ENCODE measurements at regions not wholly inside any gene's neighbourhood (a gene's known extent, or its start where the extent isn't known, plus 50 kb on each side); places are given as distances from the start of the nearest gene placed in this dataset.

DNA sequence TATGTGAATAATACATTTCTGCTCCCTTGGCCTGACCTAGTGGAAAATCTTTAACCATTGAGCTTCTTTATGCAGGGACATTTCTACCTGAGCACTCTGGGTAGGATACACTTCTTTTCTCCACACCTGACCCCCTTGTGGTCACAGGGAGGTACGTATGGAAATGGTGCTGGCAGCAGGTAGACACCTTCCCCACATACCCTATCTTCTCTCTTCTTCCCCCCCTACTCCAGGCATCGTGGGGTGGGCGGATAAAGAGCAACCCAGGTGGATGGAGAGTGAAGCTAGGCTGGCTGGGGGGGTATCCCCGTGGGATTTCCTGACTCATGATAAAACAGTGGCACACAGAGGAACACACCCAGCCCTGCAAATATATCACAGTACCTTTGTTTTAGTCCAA is 312.1 kb downstream of the ARRDC4 start:
- no peak overlapping the region for H3K27ac ChIP-seq (ENCODE audit: low read depth, low read length)
- no peaks in the 10 kb centered on the region for H3K36me3 ChIP-seq (ENCODE audit: control insufficient read depth, insufficient read depth, low read length)
- H3K27me3 ChIP-seq (ENCODE audit: control insufficient read depth, insufficient read depth, low read length): no peaks in the 10 kb centered on the region

DNA sequence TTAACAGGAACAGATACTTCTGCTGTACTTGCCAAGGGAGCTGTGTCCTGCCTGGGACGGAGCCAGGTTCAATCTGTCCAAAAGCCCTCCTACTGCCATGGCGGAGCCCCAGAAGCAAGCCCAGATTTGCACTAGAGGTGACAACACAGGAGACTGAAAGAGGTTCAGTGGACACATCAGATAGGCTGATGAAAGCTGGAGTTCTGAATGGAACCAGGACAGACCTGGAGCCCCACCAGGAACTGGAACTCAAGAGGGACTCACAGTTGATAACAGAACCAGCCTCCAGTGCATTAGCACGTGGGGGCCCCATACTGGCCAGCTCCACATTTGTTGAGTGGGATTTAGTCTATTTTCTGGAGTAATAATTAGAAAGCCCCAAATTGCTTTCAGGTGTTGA is 315.5 kb downstream of the ARRDC4 start:
- Histone ChIP-seq H3K36me3 (ENCODE audit: control insufficient read depth, insufficient read depth, low read length) (no peaks in the 10 kb centered on the region), H3K4me3 (ENCODE audit: low read length) (no peak overlapping the region), H3K9ac (ENCODE audit: low read length) (no peak overlapping the region), H3K27ac (ENCODE audit: low read depth, low read length) (no peak overlapping the region), H3K27me3 (ENCODE audit: control insufficient read depth, insufficient read depth, low read length) (no peaks in the 10 kb centered on the region), H3K4me1 (ENCODE audit: control insufficient read depth, insufficient read depth, low read length) (no peaks in the 10 kb centered on the region)

More for the DNA sequence above, 312.1 kb downstream of the ARRDC4 start:
- Histone ChIP-seq H3K4me1 (ENCODE audit: control insufficient read depth, insufficient read depth, low read length) (no peaks in the 10 kb centered on the region), H3K9ac (ENCODE audit: low read length) (no peak overlapping the region), H3K4me3 (ENCODE audit: low read length) (no peak overlapping the region)

DNA sequence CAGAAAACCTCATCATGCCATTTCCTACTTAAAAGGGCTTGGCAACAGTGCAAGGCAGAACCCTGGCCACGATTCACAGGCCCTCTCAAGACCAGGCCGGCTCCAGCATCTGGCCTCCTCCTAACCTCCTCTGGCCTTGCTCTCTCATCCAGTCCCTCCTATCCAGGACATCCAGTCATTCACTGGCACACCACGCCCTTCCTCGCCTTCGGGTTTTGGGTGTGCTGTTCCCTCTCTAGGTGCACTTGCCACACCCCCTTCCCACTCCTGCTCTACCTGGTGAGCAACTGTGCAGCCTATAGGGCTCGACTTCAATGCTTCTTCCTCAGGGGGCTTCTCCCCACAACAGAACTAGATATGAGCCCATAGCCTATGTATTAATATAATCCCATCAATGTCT is 317.1 kb downstream of the ARRDC4 start:
- no peak overlapping the region for H3K4me3 ChIP-seq (ENCODE audit: low read length)
- no peaks in the 10 kb centered on the region for H3K4me1 ChIP-seq (ENCODE audit: control insufficient read depth, insufficient read depth, low read length)
- H3K27ac ChIP-seq (ENCODE audit: low read depth, low read length): no peak overlapping the region
- no peaks in the 10 kb centered on the region for H3K36me3 ChIP-seq (ENCODE audit: control insufficient read depth, insufficient read depth, low read length)
- no peak overlapping the region for H3K9ac ChIP-seq (ENCODE audit: low read length)
- no peaks in the 10 kb centered on the region for H3K27me3 ChIP-seq (ENCODE audit: control insufficient read depth, insufficient read depth, low read length)

DNA sequence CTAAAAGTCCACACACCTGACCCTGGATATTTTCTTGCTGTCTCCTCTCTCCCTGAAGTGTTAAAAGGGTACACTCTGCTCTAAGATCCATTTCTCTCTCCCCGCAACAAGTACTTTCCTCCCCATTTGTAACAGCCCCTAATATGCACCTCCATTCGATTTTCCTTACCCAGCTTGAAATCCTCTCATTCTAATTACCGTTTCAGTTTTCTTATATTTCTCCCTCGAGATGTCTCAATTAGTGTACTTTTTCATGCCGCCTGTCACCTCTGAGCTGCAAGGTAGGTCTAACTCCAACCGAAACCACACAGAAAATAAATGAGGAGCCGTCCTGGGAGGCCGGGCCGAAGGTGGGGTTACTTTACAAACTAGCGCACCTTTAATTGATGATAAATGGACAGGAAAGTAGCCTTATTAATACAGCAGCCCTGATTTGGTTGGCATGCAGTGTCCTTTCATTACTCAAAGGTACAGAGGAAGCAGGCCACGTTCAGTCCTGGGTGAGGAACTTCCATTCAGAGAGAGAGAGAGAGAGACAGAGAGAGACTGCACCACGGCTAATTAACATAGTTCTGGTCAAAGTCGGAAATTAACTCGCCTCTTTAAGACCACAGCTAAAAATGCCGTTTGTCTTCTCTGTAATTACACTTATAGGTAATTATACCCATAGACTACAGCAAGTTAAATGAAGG is 319.9 kb downstream of the ARRDC4 start:
- no peak overlapping the region for H3K9ac ChIP-seq (ENCODE audit: low read length)
- no peak overlapping the region for H3K4me3 ChIP-seq (ENCODE audit: low read length)
- no peaks in the 10 kb centered on the region for H3K27me3 ChIP-seq (ENCODE audit: control insufficient read depth, insufficient read depth, low read length)
- no peak overlapping the region for H3K27ac ChIP-seq (ENCODE audit: low read depth, low read length)
- H3K36me3 ChIP-seq (ENCODE audit: control insufficient read depth, insufficient read depth, low read length): no peaks in the 10 kb centered on the region
- H3K4me1 ChIP-seq (ENCODE audit: control insufficient read depth, insufficient read depth, low read length): no peaks in the 10 kb centered on the region

DNA sequence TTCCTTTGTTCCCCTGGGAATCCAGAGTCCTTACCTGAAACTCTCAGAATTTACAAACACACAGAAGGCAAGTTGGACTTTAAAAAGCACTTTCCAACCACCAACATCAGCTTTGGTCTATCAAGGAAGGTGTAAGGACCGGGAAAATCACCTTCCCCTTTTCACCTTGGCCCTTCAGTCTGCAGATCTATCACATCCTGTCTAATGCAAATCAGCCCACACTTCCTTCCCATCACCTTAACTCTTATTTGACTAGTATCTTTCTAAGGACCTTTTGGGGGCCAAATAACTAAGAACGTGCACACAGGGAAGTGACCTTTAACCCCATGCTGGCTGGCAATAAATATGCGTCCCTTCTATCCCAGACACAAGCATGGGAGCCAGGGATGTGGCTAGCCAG is 320.6 kb downstream of the ARRDC4 start:
- Histone ChIP-seq H3K36me3 (ENCODE audit: control insufficient read depth, insufficient read depth, low read length) (no peaks in the 10 kb centered on the region), H3K9ac (ENCODE audit: low read length) (no peak overlapping the region), H3K4me3 (ENCODE audit: low read length) (no peak overlapping the region)

DNA sequence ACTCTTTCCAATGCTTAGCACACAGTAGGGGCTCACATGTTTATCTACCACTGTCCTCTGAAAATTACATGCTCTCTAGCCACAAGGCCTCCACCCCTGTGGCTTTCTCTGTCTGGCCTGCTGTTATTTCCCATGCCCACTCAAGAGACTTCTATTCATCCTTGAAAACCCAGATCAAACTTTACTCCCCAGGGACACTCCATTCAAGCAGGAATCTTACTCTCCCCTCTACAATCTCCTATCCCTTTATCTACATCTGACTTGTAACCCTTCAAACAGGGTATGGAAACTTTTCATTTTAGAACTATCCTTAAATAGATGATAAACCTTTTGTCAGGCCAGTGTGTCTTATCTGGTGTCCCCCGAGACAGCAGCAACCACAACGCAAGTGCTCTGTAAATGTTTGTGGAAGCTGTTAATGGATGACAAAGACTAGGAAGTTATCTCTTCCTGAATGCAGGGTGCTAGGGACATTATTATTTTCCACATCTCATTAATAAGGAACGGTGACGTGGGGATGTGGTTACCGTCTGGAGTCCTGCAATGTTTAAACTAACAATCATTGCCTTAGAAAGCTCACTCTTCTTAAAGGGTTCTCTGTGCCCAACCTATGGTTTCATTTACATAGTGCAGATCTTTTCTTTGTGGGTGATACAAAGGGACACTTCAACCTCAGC is 322.3 kb downstream of the ARRDC4 start:
- H3K27me3 ChIP-seq (ENCODE audit: control insufficient read depth, insufficient read depth, low read length): no peaks in the 10 kb centered on the region
- no peak overlapping the region for H3K27ac ChIP-seq (ENCODE audit: low read depth, low read length)
- H3K9ac ChIP-seq (ENCODE audit: low read length): no peak overlapping the region
- H3K36me3 ChIP-seq (ENCODE audit: control insufficient read depth, insufficient read depth, low read length): no peaks in the 10 kb centered on the region
- no peak overlapping the region for H3K4me3 ChIP-seq (ENCODE audit: low read length)
- H3K4me1 ChIP-seq (ENCODE audit: control insufficient read depth, insufficient read depth, low read length): no peaks in the 10 kb centered on the region

More for the DNA sequence above, 320.6 kb downstream of the ARRDC4 start:
- Histone ChIP-seq H3K27me3 (ENCODE audit: control insufficient read depth, insufficient read depth, low read length) (no peaks in the 10 kb centered on the region), H3K27ac (ENCODE audit: low read depth, low read length) (no peak overlapping the region), H3K4me1 (ENCODE audit: control insufficient read depth, insufficient read depth, low read length) (no peaks in the 10 kb centered on the region)

DNA sequence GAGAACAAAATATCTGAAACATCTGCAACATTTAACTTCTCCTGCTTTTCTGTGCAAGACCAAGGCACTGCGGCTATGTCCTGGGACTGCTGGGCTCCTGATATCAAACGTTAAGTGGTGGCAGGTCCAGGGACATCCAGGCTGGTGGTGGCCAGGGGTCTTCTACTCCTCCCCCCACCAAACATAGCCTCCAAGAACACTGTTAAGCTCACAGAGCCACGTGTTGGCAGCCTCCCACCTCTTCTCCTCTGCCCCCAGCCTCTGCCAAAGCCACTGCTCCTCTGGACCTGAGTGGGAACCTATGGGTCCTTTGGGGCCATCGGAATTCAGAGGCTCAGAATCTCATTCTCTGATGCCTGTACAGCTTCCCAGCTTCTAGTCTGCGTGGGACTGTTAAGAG is 325.7 kb downstream of the ARRDC4 start:
- H3K27me3 ChIP-seq (ENCODE audit: control insufficient read depth, insufficient read depth, low read length): peaks cover 3% of the 10 kb centered on the region
- no peak overlapping the region for H3K4me3 ChIP-seq (ENCODE audit: low read length)
- no peak overlapping the region for H3K9ac ChIP-seq (ENCODE audit: low read length)
- H3K4me1 ChIP-seq (ENCODE audit: control insufficient read depth, insufficient read depth, low read length): no peaks in the 10 kb centered on the region
- H3K36me3 ChIP-seq (ENCODE audit: control insufficient read depth, insufficient read depth, low read length): no peaks in the 10 kb centered on the region
- H3K27ac ChIP-seq (ENCODE audit: low read depth, low read length): no peak overlapping the region

DNA sequence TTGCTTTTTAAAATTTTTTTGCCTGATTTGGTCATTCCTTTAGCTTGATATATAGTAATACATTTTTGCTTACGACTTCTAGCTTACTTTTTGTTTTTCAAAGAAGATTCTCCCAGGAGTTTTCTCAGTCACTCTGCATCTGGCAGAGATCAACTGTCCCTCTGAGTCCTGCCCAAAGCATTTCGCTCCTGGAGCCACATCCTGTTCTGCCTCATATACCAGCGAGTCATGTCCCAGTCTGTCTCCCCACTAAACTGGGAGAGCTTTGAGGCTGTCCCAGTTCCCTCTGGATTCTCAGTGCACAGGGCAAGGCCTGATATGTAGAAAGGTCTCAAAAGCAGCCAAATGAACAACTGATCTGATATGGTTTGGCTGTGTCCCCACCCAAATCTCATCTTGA is 326.3 kb downstream of the ARRDC4 start:
- peaks cover 3% of the 10 kb centered on the region for H3K27me3 ChIP-seq (ENCODE audit: control insufficient read depth, insufficient read depth, low read length)
- H3K9ac ChIP-seq (ENCODE audit: low read length): no peak overlapping the region

DNA sequence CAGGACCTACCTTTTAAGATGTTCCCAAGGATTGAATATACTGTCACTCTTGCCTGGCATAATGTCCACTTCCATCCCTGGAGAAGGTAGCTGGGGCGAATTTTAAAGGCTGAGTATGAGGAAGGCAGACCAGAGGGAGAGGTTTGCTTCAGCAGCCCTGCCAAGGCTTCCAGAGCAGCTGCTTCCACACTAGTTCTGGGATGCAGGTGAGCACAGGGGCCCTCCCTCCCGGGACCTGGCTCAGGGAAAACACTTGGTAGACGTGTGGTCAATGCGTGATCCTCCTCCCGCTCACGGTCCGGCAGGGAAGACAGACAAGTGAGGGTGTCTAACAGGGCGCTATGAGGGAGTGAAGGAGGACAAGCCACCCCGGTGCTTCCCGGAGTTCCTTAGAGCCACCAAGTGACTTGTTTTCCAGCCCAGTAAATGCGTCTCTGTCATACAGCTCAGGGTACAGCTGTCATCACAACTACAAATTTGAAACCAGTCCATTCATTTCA is 327.6 kb downstream of the ARRDC4 start:
- H3K4me3 ChIP-seq (ENCODE audit: low read length): no peak overlapping the region
- no peak overlapping the region for H3K27ac ChIP-seq (ENCODE audit: low read depth, low read length)
- no peaks in the 10 kb centered on the region for H3K36me3 ChIP-seq (ENCODE audit: control insufficient read depth, insufficient read depth, low read length)
- H3K4me1 ChIP-seq (ENCODE audit: control insufficient read depth, insufficient read depth, low read length): no peaks in the 10 kb centered on the region
- no peak overlapping the region for H3K9ac ChIP-seq (ENCODE audit: low read length)
- peaks cover 3% of the 10 kb centered on the region for H3K27me3 ChIP-seq (ENCODE audit: control insufficient read depth, insufficient read depth, low read length)

More for the DNA sequence above, 326.3 kb downstream of the ARRDC4 start:
- Histone ChIP-seq H3K27ac (ENCODE audit: low read depth, low read length) (no peak overlapping the region), H3K4me1 (ENCODE audit: control insufficient read depth, insufficient read depth, low read length) (no peaks in the 10 kb centered on the region), H3K4me3 (ENCODE audit: low read length) (no peak overlapping the region), H3K36me3 (ENCODE audit: control insufficient read depth, insufficient read depth, low read length) (no peaks in the 10 kb centered on the region)

DNA sequence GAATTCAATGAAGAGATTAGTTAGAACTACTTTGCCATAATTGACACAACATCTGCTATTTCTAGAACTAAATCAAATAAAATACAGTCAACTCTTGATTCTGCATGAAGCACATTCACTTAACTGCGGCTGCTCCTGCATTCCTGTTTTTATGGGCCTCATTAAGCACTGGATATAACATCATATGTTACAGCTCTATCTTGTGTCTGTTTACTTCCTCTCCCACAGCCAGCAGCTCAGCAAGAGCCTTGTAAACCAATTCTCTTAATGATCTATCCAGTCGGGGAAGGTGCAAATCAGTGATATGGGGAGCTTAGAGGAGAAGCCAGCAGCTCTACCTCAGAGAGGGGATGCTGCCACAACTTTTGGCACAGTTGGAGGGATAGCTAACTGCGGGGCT is 329.2 kb downstream of the ARRDC4 start:
- Histone ChIP-seq H3K4me1 (ENCODE audit: control insufficient read depth, insufficient read depth, low read length) (no peaks in the 10 kb centered on the region), H3K27ac (ENCODE audit: low read depth, low read length) (no peak overlapping the region), H3K9ac (ENCODE audit: low read length) (no peak overlapping the region), H3K4me3 (ENCODE audit: low read length) (no peak overlapping the region), H3K36me3 (ENCODE audit: control insufficient read depth, insufficient read depth, low read length) (no peaks in the 10 kb centered on the region), H3K27me3 (ENCODE audit: control insufficient read depth, insufficient read depth, low read length) (peaks cover 3% of the 10 kb centered on the region)

DNA sequence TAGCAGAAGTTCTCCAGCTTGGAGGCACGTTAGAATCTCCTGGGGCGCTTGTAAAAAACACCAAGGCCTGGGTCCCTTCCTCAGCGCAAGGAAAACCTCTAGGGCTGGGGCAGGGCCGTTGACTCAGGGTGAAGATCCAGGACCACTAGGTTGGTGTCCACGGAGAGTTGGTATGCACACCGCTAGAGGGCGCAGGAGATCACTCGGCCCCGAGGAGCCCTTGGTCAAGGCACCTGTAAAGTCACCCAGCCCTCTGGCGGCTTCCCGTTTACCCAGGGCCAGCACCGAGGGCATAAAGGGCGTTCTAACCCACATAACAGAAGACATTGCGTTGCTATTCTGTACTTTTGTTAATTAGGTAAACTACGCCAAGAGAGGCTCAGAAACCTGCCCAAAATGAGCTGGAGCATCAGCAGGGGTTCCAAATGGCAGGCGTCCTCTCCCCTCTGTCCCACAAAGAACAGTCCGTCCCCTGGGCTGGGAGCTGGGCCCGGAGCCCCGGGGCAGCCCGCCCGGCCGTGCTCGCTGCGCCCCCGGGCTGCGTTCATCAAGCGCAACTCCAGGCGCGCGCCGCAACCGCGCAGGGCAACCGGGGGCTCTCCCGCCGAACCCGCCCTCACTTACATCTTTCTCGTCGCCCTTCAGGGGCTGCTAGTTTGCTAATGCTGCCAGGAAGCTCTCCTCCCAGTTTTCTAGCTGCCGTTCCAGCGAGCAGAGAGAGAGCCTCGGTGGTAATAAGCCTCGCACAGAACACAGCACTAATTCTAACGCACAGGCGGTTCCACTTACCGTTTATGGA is 332.1 kb downstream of the ARRDC4 start:
- Histone ChIP-seq H3K4me1 (ENCODE audit: control insufficient read depth, insufficient read depth, low read length) (no peaks in the 10 kb centered on the region), H3K27me3 (ENCODE audit: control insufficient read depth, insufficient read depth, low read length) (peaks cover 3% of the 10 kb centered on the region), H3K4me3 (ENCODE audit: low read length) (peak overlapping the region; percentile 39), H3K36me3 (ENCODE audit: control insufficient read depth, insufficient read depth, low read length) (no peaks in the 10 kb centered on the region), H3K9ac (ENCODE audit: low read length) (no peak overlapping the region), H3K27ac (ENCODE audit: low read depth, low read length) (no peak overlapping the region)

DNA sequence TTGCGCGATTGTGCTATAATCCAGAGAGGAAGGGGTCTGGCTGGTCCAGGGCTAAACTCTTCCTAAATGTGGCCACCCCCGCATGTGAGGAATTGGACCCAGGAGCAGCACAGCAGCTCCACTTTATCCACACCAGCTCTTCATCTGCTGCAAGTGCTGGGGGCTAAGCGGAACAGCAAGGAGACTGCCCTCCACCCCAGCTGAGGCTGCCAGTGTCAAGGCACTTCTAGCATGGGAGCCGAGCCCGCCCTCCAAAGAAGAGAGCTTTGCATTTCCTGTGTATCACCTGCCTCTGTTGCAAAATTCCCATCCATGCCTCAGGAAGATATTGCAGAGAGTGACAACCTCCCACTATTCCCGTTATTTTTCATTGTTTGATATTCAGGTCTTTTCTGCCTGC is 333.6 kb downstream of the ARRDC4 start:
- Histone ChIP-seq H3K9ac (ENCODE audit: low read length) (no peak overlapping the region), H3K36me3 (ENCODE audit: control insufficient read depth, insufficient read depth, low read length) (no peaks in the 10 kb centered on the region), H3K4me1 (ENCODE audit: control insufficient read depth, insufficient read depth, low read length) (no peaks in the 10 kb centered on the region), H3K27ac (ENCODE audit: low read depth, low read length) (no peak overlapping the region), H3K4me3 (ENCODE audit: low read length) (no peak overlapping the region), H3K27me3 (ENCODE audit: control insufficient read depth, insufficient read depth, low read length) (peaks cover 3% of the 10 kb centered on the region)

Measured in rectal smooth muscle tissue (tissue), 1 donor.